ENCODE measurements at regions not wholly inside any gene's neighbourhood (a gene's known extent, or its start where the extent isn't known, plus 50 kb on each side); places are given as distances from the start of the nearest gene placed in this dataset.

GRCh38 chr2:150699218-150699617, 211.8 kb upstream of the RND3 start:
- no peak overlapping the region for H3K4me3 Mint-ChIP-seq
- TF ChIP-seq CTCF (conservative IDR thresholded peaks at IDR 0.05): no peak
- no peak overlapping the region for H3K27ac Mint-ChIP-seq (ENCODE audit: unreplicated experiment)
- peaks cover 3% of the 10 kb centered on the region for H3K36me3 Mint-ChIP-seq (ENCODE audit: low read depth)
- no peaks in the 10 kb centered on the region for H3K27me3 Mint-ChIP-seq (ENCODE audit: low read depth)
- no peak for DNase-seq (ENCODE audit: low read depth, low spot score)
- peaks cover 7% of the 10 kb centered on the region for H3K4me1 Mint-ChIP-seq
- peaks cover 9% of the 10 kb centered on the region for H3K9me3 Mint-ChIP-seq

GRCh38 chr2:150698016-150698661, 210.7 kb upstream of the RND3 start:
- Mint-ChIP-seq H3K27me3 (ENCODE audit: low read depth) (no peaks in the 10 kb centered on the region), H3K27ac (ENCODE audit: unreplicated experiment) (peak overlapping the region; percentile 52), H3K36me3 (ENCODE audit: low read depth) (peaks cover 3% of the 10 kb centered on the region), H3K4me1 (peaks cover 7% of the 10 kb centered on the region), H3K9me3 (peaks cover 9% of the 10 kb centered on the region), H3K4me3 (no peak overlapping the region)
- TF ChIP-seq CTCF (conservative IDR thresholded peaks at IDR 0.05): no peak
- DNase-seq (ENCODE audit: low read depth, low spot score): no peak

GRCh38 chr2:150697596-150697995, 210.1 kb upstream of the RND3 start:
- Mint-ChIP-seq H3K27me3 (ENCODE audit: low read depth) (no peaks in the 10 kb centered on the region), H3K27ac (ENCODE audit: unreplicated experiment) (no peak overlapping the region), H3K36me3 (ENCODE audit: low read depth) (peaks cover 3% of the 10 kb centered on the region), H3K4me1 (peaks cover 7% of the 10 kb centered on the region), H3K4me3 (no peak overlapping the region), H3K9me3 (peaks cover 9% of the 10 kb centered on the region)
- TF ChIP-seq CTCF (conservative IDR thresholded peaks at IDR 0.05): no peak
- DNase-seq (ENCODE audit: low read depth, low spot score): no peak

GRCh38 chr2:150695451-150696135, 208.1 kb upstream of the RND3 start:
- Mint-ChIP-seq H3K4me1 (peaks cover 7% of the 10 kb centered on the region), H3K27ac (ENCODE audit: unreplicated experiment) (no peak overlapping the region), H3K4me3 (no peak overlapping the region), H3K27me3 (ENCODE audit: low read depth) (no peaks in the 10 kb centered on the region), H3K9me3 (peaks cover 9% of the 10 kb centered on the region), H3K36me3 (ENCODE audit: low read depth) (peaks cover 3% of the 10 kb centered on the region)
- no peak for DNase-seq (ENCODE audit: low read depth, low spot score)
- TF ChIP-seq CTCF (conservative IDR thresholded peaks at IDR 0.05): no peak

- peaks cover 17% of the 10 kb centered on the region for H3K4me1 Mint-ChIP-seq
- H3K27me3 Mint-ChIP-seq (ENCODE audit: low read depth): no peaks in the 10 kb centered on the region
- peaks cover 3% of the 10 kb centered on the region for H3K36me3 Mint-ChIP-seq (ENCODE audit: low read depth)
- H3K4me3 Mint-ChIP-seq: no peak overlapping the region
- DNase-seq (ENCODE audit: low read depth, low spot score): no peak
- peaks cover 7% of the 10 kb centered on the region for H3K9me3 Mint-ChIP-seq
- TF ChIP-seq CTCF (conservative IDR thresholded peaks at IDR 0.05): no peak
- H3K27ac Mint-ChIP-seq (ENCODE audit: unreplicated experiment): no peak overlapping the region
These were observed 206.1 kb upstream of the RND3 start for GRCh38 chr2:150693556-150693955.

All from neural crest cell (in vitro differentiated cells).